ENCODE measurements at regions not wholly inside any gene's neighbourhood (a gene's known extent, or its start where the extent isn't known, plus 50 kb on each side); places are given as distances from the start of the nearest gene placed in this dataset.

GRCh38 chr6:11633741-11634509 is 96.4 kb downstream of the TMEM170B start:
- TF ChIP-seq, protein P1, sequence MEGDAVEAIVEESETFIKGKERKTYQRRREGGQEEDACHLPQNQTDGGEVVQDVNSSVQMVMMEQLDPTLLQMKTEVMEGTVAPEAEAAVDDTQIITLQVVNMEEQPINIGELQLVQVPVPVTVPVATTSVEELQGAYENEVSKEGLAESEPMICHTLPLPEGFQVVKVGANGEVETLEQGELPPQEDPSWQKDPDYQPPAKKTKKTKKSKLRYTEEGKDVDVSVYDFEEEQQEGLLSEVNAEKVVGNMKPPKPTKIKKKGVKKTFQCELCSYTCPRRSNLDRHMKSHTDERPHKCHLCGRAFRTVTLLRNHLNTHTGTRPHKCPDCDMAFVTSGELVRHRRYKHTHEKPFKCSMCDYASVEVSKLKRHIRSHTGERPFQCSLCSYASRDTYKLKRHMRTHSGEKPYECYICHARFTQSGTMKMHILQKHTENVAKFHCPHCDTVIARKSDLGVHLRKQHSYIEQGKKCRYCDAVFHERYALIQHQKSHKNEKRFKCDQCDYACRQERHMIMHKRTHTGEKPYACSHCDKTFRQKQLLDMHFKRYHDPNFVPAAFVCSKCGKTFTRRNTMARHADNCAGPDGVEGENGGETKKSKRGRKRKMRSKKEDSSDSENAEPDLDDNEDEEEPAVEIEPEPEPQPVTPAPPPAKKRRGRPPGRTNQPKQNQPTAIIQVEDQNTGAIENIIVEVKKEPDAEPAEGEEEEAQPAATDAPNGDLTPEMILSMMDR (IDR thresholded peaks at IDR 0.05) = no peak
- Mint-ChIP-seq H3K27me3 (ENCODE audit: low read depth, poor library complexity) (peaks cover 11% of the 10 kb centered on the region), H3K4me3 (no peak overlapping the region), H3K27ac (no peak overlapping the region), H3K4me1 (peaks cover 37% of the 10 kb centered on the region), H3K9me3 (no peaks in the 10 kb centered on the region), H3K36me3 (ENCODE audit: low read depth) (no peaks in the 10 kb centered on the region)
- DNase-seq = no peak

- no peak overlapping the region for H3K4me3 Mint-ChIP-seq
- H3K9me3 Mint-ChIP-seq = no peaks in the 10 kb centered on the region
- TF ChIP-seq, protein P1 (IDR thresholded peaks at IDR 0.05) = no peak
- H3K27me3 Mint-ChIP-seq (ENCODE audit: low read depth, poor library complexity) = peaks cover 11% of the 10 kb centered on the region
- H3K4me1 Mint-ChIP-seq = peaks cover 37% of the 10 kb centered on the region
- DNase-seq = no peak
- H3K36me3 Mint-ChIP-seq (ENCODE audit: low read depth) = no peaks in the 10 kb centered on the region
- H3K27ac Mint-ChIP-seq = no peak overlapping the region
Observed at GRCh38 chr6:11634948-11635347, 97.4 kb downstream of the TMEM170B start.

GRCh38 chr6:11636121-11636520 is 98.6 kb downstream of the TMEM170B start:
- DNase-seq = no peak
- H3K9me3 Mint-ChIP-seq = peaks cover 3% of the 10 kb centered on the region
- TF ChIP-seq, protein P1 (IDR thresholded peaks at IDR 0.05) = no peak
- no peak overlapping the region for H3K4me3 Mint-ChIP-seq
- peaks cover 28% of the 10 kb centered on the region for H3K4me1 Mint-ChIP-seq
- H3K27ac Mint-ChIP-seq = no peak overlapping the region
- H3K36me3 Mint-ChIP-seq (ENCODE audit: low read depth) = no peaks in the 10 kb centered on the region
- H3K27me3 Mint-ChIP-seq (ENCODE audit: low read depth, poor library complexity) = peaks cover 11% of the 10 kb centered on the region

GRCh38 chr6:11637266-11637665 is 99.7 kb downstream of the TMEM170B start:
- Mint-ChIP-seq H3K36me3 (ENCODE audit: low read depth) (peaks cover 4% of the 10 kb centered on the region), H3K27ac (no peak overlapping the region), H3K4me1 (peaks cover 17% of the 10 kb centered on the region), H3K4me3 (no peak overlapping the region), H3K27me3 (ENCODE audit: low read depth, poor library complexity) (peaks cover 7% of the 10 kb centered on the region), H3K9me3 (peaks cover 10% of the 10 kb centered on the region)
- TF ChIP-seq, protein P1 (IDR thresholded peaks at IDR 0.05) = no peak
- DNase-seq = no peak

DNA sequence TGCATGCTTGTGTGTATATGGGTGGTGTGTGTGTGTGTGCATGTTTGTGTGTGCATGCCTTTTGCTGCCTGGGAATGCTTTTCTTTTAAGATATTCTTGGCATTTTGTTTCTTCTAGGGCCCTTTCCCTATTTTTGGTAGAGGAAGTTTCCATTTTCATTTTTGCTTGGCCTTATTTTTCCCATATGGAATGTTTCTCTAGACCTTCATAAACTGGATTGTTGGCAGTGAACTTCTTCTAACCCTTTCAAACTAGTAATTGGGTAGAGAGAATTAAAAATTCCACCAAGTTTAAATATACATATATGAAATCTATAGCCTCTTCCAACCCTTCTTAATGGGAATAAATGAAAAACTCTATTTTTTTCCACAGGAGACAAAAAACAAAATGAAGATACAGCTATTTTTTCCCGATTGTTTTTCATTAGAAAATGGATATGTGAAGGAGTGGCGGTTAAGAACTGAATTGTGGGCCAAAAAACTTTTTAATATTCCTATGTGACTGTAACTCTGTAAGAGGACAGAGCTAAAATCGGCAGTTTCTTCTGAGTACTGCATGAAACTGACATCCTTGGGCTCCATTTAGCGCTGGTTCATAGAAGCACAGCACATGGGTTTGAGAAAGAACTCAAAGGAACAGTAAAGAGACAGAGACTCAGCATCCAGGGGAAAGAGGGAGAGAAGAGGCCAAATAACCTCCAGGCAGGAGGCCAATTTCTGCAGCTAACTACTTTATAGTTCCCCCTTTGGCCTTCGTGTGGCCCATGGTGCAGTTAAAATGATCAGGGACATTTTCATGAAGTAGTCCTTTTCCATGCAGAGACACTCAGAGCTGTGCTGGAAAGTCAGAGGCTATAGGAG is 102.1 kb downstream of the TMEM170B start:
- Mint-ChIP-seq H3K9me3 (peaks cover 10% of the 10 kb centered on the region), H3K36me3 (ENCODE audit: low read depth) (peaks cover 4% of the 10 kb centered on the region), H3K27me3 (ENCODE audit: low read depth, poor library complexity) (peaks cover 7% of the 10 kb centered on the region), H3K4me3 (no peak overlapping the region), H3K4me1 (peaks cover 14% of the 10 kb centered on the region), H3K27ac (no peak overlapping the region)
- DNase-seq = no peak
- TF ChIP-seq, protein P1 (IDR thresholded peaks at IDR 0.05) = no peak
